GM21390 (cell line): ENCODE measurements at regions not wholly inside any gene's neighbourhood (a gene's known extent, or its start where the extent isn't known, plus 50 kb on each side); places are given as distances from the start of the nearest gene placed in this dataset.
"Not testable (repeated sequence)": the region's sequence is repeated elsewhere in the genome, so short reads cannot be mapped to it uniquely, and the experiment has no call there.

Experiments
- ATAC-seq: cut with Tn5 transposase; IDR thresholded peaks from one replicate; pipeline ENCODE4 v1.9.1; 2021; ENCODE audit not compliant: unreplicated experiment

DNA sequence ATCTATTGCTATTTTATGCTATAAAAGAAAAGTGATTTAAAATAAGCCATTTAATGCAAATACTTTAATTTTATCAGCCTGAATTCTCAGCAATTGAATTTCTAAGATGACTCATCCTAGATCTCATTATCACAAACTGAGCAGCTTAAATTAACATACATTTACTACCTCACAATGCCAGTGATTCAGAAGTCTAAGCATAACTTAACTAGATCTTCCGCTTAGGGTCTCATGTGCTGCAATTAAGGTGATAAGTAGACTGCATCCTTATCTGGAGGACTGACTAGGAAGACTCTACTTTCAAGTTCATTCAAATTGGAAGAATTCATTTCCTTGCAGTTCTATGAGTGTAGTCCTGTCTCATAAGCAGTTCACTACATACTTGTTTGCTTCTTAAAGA lies 286.6 kb downstream of the COL11A1 start:
- no peak for ATAC-seq

DNA sequence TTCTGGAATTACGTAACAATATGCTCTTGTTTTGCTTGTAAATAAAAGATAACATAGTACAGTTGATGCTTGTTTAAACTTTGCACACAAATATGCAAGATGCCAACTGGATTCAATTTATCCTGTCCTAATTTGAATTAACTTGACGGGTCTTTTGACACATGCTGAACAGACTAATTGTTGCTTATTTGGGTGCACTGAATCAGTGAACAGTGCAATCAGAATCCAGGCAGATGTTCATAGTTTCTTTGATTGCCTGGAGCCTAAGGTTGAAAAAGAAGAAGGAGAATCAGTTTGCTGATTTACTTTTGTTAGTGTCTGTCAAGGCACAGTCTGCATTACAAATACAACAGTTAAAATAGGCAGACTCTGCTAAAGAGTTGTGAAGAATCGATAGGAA lies 307.9 kb downstream of the COL11A1 start:
- no peak for ATAC-seq

- no peak for ATAC-seq
Observed at GRCh38 chr1:102799496-102799895, 308.8 kb downstream of the COL11A1 start.

- no peak for ATAC-seq
Observed at GRCh38 chr1:102798718-102799117, 309.6 kb downstream of the COL11A1 start.

GRCh38 chr1:102796429-102796828 lies 311.9 kb downstream of the COL11A1 start:
- no peak for ATAC-seq

GRCh38 chr1:102790997-102791396 lies 317.3 kb downstream of the COL11A1 start:
- ATAC-seq = no peak

DNA sequence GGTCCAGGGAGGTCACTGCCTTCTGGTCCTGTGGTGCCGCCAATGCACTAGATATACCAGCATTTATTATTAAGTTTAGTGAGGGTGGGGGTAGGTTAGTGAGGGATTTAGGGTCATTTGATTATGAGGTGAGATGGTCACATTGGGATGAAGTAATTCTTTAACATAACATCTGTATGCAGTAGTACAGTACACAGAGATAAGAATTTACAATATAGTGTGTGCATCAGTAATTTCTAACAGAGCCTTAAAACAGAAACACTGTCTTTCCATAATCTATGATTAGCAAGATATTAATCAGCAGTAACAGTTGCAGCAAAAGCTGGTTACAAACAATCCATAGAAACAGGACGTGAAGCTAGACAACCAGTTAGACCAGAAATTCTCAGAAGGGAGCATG lies 318.4 kb downstream of the COL11A1 start:
- ATAC-seq = not testable (repeated sequence)

GRCh38 chr1:102783487-102783886 lies 324.8 kb downstream of the COL11A1 start:
- no peak for ATAC-seq

DNA sequence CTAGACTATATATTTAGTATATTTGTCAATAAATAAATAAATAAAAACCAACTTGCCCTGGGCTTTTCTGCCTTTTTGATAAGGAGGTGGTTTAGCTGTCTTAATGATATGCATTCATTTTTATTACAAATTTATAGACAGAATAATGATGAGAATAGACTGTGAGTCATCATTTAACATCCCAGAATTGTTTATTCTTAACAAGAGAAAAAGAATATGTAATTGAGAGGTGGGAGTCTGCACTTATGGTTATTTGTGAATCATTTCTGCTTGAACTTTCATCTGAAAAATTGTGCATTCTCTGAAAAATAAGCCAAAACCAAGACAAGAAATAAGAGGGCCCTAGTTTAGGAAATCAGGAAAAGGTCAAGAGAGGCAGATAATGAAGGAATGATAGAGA lies 326.2 kb downstream of the COL11A1 start:
- no peak for ATAC-seq

DNA sequence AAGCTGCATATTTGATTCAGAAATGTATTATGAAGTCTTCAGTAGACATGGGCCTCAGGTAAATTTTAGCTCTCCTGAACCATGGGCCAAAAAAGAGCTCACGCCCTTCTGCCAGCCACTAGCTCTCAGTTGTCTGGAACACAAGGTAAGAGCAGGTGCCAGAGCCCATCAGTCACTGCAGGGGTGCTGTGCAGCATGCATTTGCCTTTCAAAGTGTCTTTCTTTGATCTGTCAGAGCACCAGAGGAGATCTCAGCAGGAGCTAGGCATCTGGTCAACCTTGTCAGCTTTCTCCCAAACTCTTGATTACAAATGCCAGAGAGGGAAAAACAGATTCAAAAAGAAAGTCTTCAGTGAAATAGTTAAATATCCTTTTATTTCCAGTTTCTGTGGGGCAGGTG lies 332.3 kb downstream of the COL11A1 start:
- no peak for ATAC-seq

DNA sequence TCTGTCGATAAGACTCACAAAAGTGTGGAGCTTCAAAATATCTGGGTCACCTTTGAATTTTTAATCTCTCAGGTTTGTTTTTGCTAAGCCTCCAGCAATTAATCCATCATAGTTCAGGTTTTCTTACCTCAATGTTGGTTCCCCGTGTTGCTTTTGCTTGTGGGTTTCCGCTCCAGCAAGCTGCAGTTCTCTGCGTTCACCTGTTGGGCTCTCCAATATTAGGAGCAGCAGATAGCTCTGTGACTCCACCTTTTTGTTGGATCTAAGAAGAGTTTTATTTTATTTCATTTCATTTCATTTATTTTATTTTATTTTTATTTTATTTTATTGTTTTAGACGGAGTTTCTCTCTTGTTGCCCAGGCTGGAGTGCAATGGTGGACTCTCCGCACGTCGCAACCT lies 335.5 kb downstream of the COL11A1 start:
- ATAC-seq = no peak

GRCh38 chr1:102758418-102758817 lies 349.9 kb downstream of the COL11A1 start:
- ATAC-seq = no peak

DNA sequence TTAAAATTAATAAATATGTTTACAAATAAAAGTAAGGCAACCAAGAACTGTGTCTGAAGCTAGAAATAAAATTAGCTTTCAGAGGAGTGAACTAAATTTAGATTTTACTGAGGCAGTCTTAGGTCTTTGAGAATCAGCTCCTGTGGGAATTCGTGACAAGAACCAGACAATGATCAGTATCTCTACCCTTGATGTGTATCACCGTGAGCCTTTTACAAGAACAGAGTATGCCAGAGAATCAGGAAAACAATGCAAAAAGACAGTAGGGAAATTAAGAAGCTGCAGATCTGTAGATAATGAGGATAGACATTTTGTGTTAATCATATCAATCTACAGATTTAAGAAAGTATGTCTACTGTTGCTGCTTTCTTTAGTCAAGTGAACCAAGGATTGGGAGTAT lies 351.0 kb downstream of the COL11A1 start:
- no peak for ATAC-seq

DNA sequence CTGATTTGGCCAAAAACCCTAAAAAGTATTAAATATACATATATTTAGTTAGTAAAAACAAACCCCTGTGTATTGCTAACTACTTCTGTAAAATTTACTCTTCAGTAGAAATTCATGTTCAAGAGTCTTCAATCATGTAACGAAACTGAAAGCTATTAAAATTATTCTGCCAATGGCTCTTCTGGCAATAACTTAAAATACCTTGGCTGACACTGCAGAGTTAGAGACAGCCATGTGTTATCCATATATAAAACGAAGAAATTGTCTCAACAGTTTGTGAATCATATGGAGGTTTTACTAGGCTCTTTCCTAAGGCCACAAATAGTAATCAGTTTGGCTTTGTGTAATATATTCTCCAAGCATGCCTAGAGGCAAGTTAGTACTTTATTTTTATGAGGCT lies 357.2 kb downstream of the COL11A1 start:
- no peak for ATAC-seq

DNA sequence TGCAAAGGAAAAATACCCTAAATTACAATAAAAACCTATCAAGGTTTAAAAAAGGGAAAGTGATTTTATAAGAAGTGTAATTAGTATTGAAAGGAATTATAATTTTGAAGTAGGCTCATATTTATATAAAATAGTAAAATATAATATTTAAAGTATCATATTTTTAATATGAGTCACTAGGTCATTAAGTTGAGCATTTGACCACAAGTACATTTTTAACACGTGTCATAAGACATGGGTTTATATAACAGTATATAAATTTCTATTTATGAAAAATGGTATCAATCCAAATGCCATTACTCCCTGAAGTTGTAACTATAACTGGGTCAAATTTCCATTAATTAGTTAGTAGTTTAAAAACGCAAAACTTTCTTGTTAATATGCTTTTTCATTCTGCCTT lies 365.9 kb downstream of the COL11A1 start:
- ATAC-seq = no peak

DNA sequence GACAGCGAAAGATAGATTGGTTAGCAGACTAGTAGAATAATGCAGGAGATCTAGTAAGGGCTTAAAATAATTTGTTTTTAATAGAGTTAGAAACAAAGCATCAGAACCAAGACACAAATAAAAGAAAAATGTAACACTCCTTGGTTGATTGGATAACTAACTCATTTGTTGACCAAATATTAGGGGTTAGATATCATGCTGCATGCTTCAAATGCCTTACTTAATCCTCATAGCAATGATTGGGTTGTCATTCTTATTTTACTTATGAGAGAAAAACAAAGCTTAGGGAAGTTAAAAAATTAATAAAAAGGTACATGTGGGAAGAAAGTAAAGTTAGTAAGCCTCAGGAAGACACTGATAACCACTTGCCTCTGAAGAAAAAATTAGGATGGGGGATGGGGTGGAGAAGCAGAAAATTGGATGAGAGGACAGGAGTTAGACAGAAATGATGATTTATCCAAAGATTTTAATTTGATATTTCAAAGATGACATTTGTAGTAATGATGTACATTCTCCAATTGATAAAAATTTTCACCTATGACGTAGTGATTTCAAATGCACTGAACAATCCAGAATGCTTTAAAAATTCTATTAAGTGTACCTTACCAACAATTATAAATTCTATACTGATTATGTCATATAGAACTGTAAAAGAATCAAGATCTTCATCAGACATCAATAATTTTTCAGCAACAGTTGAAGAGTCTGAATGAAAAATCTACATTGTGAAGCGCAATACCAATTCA lies 374.7 kb downstream of the COL11A1 start:
- ATAC-seq = no peak

DNA sequence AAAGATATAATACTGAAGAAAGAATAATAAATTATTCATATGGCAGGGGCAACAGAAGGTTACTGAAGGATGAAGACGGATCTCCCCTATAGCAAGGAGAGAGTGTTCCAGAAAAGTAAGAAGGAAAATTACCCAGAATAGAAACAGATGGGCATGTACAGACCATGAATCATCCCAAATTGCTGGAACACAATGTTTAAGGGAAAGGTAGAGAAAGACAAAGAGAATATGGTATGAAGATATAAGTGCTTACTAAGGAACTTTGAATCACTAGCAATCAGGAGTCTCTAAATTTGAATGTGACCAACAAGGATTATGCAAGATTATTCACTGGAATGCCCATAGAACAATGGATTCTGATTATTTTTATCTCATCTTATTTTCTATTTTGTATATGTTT lies 375.4 kb downstream of the COL11A1 start:
- no peak for ATAC-seq

DNA sequence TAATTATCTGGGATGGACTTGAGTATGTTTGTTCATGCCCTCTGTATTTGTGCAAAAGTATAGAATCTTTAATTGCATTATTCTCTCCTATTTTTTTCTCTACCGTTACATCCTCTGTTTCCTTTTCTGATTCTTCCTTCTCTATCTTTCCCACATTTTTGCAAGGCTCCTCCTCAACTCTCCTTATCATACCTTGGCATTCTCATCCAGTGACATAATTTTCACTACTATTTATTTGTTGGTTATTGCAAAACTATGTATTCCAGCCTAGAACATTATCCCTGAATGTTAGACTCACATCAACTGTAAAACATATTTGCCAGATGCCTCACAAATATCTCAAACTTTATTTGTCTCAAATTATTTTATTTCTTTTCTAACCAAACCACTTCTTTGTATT lies 381.9 kb downstream of the COL11A1 start:
- ATAC-seq = no peak

- ATAC-seq = no peak
Observed at GRCh38 chr1:102724741-102725140, 383.6 kb downstream of the COL11A1 start.

DNA sequence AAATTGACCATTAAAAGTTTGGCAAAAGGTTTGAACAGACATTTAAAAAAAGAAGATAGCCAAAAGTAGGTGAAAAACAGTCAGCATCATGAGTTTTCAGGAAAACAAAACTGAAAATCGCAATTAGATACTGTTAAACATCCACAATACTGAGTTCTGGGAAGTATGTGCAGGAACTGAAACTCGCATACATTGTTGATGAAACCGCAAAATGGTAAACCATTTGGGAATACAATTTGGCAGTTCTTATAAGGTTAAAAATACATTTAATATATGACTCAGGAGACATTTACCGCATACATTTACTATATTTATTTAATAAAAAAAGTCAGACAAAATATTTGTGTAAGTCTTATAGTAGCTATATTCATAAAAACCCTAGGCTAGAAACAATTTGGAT lies 393.2 kb downstream of the COL11A1 start:
- ATAC-seq = no peak

GRCh38 chr1:102699524-102699923 lies 408.8 kb downstream of the COL11A1 start:
- ATAC-seq = no peak

DNA sequence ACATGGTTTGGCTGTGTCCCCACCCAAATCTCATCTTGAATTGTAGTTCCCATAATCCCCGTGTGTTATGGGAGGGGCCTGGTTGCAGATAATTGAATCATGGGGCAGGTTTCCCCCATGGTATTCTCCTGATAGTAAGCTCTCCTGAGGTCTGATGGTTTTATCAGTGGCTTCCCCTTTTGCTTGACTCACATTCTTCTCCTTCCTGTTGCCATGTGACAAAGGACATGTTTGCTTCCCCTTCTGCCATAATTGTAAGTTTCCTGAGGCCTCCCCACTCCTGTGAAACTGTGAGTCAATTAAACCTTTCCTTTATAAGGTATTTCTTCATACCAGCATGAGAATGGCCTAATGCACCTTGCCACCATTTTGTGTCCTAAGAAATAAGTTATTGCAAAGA lies 415.0 kb downstream of the COL11A1 start:
- ATAC-seq = no peak

GRCh38 chr1:102691592-102692090 lies 416.7 kb downstream of the COL11A1 start:
- no peak for ATAC-seq
